ENCODE measurements at regions not wholly inside any gene's neighbourhood (a gene's known extent, or its start where the extent isn't known, plus 50 kb on each side); places are given as distances from the start of the nearest gene placed in this dataset.

- Histone ChIP-seq H3K4me1 (ENCODE audit: insufficient read depth) (no peaks in the 10 kb centered on the region), H3K27ac (no peak overlapping the region), H3K36me3 (ENCODE audit: low read depth) (no peaks in the 10 kb centered on the region), H2AFZ (no peak overlapping the region), H3K4me2 (ENCODE audit: unreplicated experiment) (no peak overlapping the region), H3K4me3 (no peak overlapping the region), H3K9me3 (ENCODE audit: low read depth) (no peaks in the 10 kb centered on the region), H3K9ac (no peak overlapping the region), H3K79me2 (ENCODE audit: insufficient read depth) (no peaks in the 10 kb centered on the region), H4K20me1 (ENCODE audit: insufficient read depth) (no peaks in the 10 kb centered on the region), H3F3A (ENCODE audit: insufficient read depth) (no peaks in the 10 kb centered on the region), H3K27me3 (replicated peaks; ENCODE audit: insufficient read depth) (no peaks in the 10 kb centered on the region), H3K9me2 (ENCODE audit: insufficient read depth) (no peaks in the 10 kb centered on the region)
- DNase-seq: no peak
- TF ChIP-seq EZH2phosphoT487 (IDR thresholded peaks at IDR 0.05; ENCODE audit: insufficient read depth, low read depth) (no peak), EZH2 (IDR thresholded peaks at IDR 0.05; ENCODE audit: insufficient read depth, poor library complexity, severe bottlenecking) (no peak)
- 15 to 22% methylated on average over 2 of the region's 2 CpGs for WGBS, 2 experiments (ENCODE audit: low coverage in 1 of 2, low lambda C conversion rate in 2 of 2, missing lambda C conversion rate in 2 of 2)
- in situ Hi-C loops (cut with MboI): no loop called here
Observed at GRCh38 chr11:107136892-107137291, 118.6 kb upstream of the GUCY1A2 start.

- Histone ChIP-seq H3K4me1 (ENCODE audit: insufficient read depth) (no peaks in the 10 kb centered on the region), H3K4me2 (ENCODE audit: unreplicated experiment) (no peak overlapping the region), H2AFZ (no peak overlapping the region), H3K27me3 (replicated peaks; ENCODE audit: insufficient read depth) (no peaks in the 10 kb centered on the region), H3K9ac (no peak overlapping the region), H3K9me3 (ENCODE audit: low read depth) (no peaks in the 10 kb centered on the region), H3K9me2 (ENCODE audit: insufficient read depth) (no peaks in the 10 kb centered on the region), H3F3A (ENCODE audit: insufficient read depth) (no peaks in the 10 kb centered on the region), H3K27ac (no peak overlapping the region), H3K79me2 (ENCODE audit: insufficient read depth) (no peaks in the 10 kb centered on the region), H4K20me1 (ENCODE audit: insufficient read depth) (no peaks in the 10 kb centered on the region), H3K36me3 (ENCODE audit: low read depth) (no peaks in the 10 kb centered on the region), H3K4me3 (no peak overlapping the region)
- in situ Hi-C loops (cut with MboI): no loop called here
- 4 to 15% methylated on average over 1 of the region's 1 CpG for WGBS, 2 experiments (ENCODE audit: low coverage in 1 of 2, low lambda C conversion rate in 2 of 2, missing lambda C conversion rate in 2 of 2)
- DNase-seq: no peak
- no peak for TF ChIP-seq EZH2 (IDR thresholded peaks at IDR 0.05; ENCODE audit: insufficient read depth, poor library complexity, severe bottlenecking)
- TF ChIP-seq EZH2phosphoT487 (IDR thresholded peaks at IDR 0.05; ENCODE audit: insufficient read depth, low read depth): no peak
Observed at GRCh38 chr11:107131756-107132155, 113.5 kb upstream of the GUCY1A2 start.

GRCh38 chr11:107123022-107123421 lies 104.7 kb upstream of the GUCY1A2 start:
- Histone ChIP-seq H2AFZ (no peak overlapping the region), H3K4me1 (ENCODE audit: insufficient read depth) (no peaks in the 10 kb centered on the region), H4K20me1 (ENCODE audit: insufficient read depth) (no peaks in the 10 kb centered on the region), H3K9ac (no peak overlapping the region), H3K4me2 (ENCODE audit: unreplicated experiment) (no peak overlapping the region), H3K27me3 (replicated peaks; ENCODE audit: insufficient read depth) (no peaks in the 10 kb centered on the region), H3K79me2 (ENCODE audit: insufficient read depth) (no peaks in the 10 kb centered on the region), H3F3A (ENCODE audit: insufficient read depth) (no peaks in the 10 kb centered on the region), H3K36me3 (ENCODE audit: low read depth) (no peaks in the 10 kb centered on the region), H3K27ac (no peak overlapping the region), H3K4me3 (no peak overlapping the region), H3K9me3 (ENCODE audit: low read depth) (no peaks in the 10 kb centered on the region), H3K9me2 (ENCODE audit: insufficient read depth) (no peaks in the 10 kb centered on the region)
- peak; percentile 3 for DNase-seq
- WGBS, 2 experiments (ENCODE audit: low coverage in 1 of 2, low lambda C conversion rate in 2 of 2, missing lambda C conversion rate in 2 of 2): 23 to 30% methylated on average over 1 of the region's 1 CpG
- TF ChIP-seq EZH2 (IDR thresholded peaks at IDR 0.05; ENCODE audit: insufficient read depth, poor library complexity, severe bottlenecking) (no peak), EZH2phosphoT487 (IDR thresholded peaks at IDR 0.05; ENCODE audit: insufficient read depth, low read depth) (no peak)
- in situ Hi-C loops (cut with MboI): no loop called here

- no peaks in the 10 kb centered on the region for H3K27me3 ChIP-seq (replicated peaks; ENCODE audit: insufficient read depth)
- DNase-seq: no peak
Observed at GRCh38 chr11:107118025-107118720, 99.9 kb upstream of the GUCY1A2 start.

GRCh38 chr11:107116358-107116757 lies 98.1 kb upstream of the GUCY1A2 start:
- TF ChIP-seq EZH2phosphoT487 (IDR thresholded peaks at IDR 0.05; ENCODE audit: insufficient read depth, low read depth): no peak
- no peak for TF ChIP-seq EZH2 (IDR thresholded peaks at IDR 0.05; ENCODE audit: insufficient read depth, poor library complexity, severe bottlenecking)
- H3K9me2 ChIP-seq (ENCODE audit: insufficient read depth): no peaks in the 10 kb centered on the region
- H3K79me2 ChIP-seq (ENCODE audit: insufficient read depth): no peaks in the 10 kb centered on the region
- no peaks in the 10 kb centered on the region for H3F3A ChIP-seq (ENCODE audit: insufficient read depth)
- no peak overlapping the region for H3K27ac ChIP-seq
- no peaks in the 10 kb centered on the region for H3K4me1 ChIP-seq (ENCODE audit: insufficient read depth)
- WGBS, 2 experiments (ENCODE audit: low coverage in 1 of 2, low lambda C conversion rate in 2 of 2, missing lambda C conversion rate in 2 of 2): 15 to 23% methylated on average over 2 of the region's 2 CpGs
- DNase-seq: no peak
- H2AFZ ChIP-seq: no peak overlapping the region
- H3K4me2 ChIP-seq (ENCODE audit: unreplicated experiment): no peak overlapping the region
- no peaks in the 10 kb centered on the region for H4K20me1 ChIP-seq (ENCODE audit: insufficient read depth)
- in situ Hi-C loops (cut with MboI): no loop called here
- H3K9ac ChIP-seq: no peak overlapping the region
- H3K4me3 ChIP-seq: no peak overlapping the region
- no peaks in the 10 kb centered on the region for H3K36me3 ChIP-seq (ENCODE audit: low read depth)
- H3K27me3 ChIP-seq (replicated peaks; ENCODE audit: insufficient read depth): no peaks in the 10 kb centered on the region
- no peaks in the 10 kb centered on the region for H3K9me3 ChIP-seq (ENCODE audit: low read depth)

More at GRCh38 chr11:107118025-107118720, 99.9 kb upstream of the GUCY1A2 start:
- Histone ChIP-seq H3F3A (ENCODE audit: insufficient read depth) (no peaks in the 10 kb centered on the region), H3K27ac (no peak overlapping the region), H3K9ac (no peak overlapping the region), H2AFZ (no peak overlapping the region), H4K20me1 (ENCODE audit: insufficient read depth) (no peaks in the 10 kb centered on the region), H3K36me3 (ENCODE audit: low read depth) (no peaks in the 10 kb centered on the region), H3K4me3 (no peak overlapping the region), H3K9me3 (ENCODE audit: low read depth) (no peaks in the 10 kb centered on the region), H3K4me1 (ENCODE audit: insufficient read depth) (no peaks in the 10 kb centered on the region), H3K9me2 (ENCODE audit: insufficient read depth) (no peaks in the 10 kb centered on the region), H3K79me2 (ENCODE audit: insufficient read depth) (no peaks in the 10 kb centered on the region), H3K4me2 (ENCODE audit: unreplicated experiment) (no peak overlapping the region)
- TF ChIP-seq EZH2phosphoT487 (IDR thresholded peaks at IDR 0.05; ENCODE audit: insufficient read depth, low read depth) (no peak), EZH2 (IDR thresholded peaks at IDR 0.05; ENCODE audit: insufficient read depth, poor library complexity, severe bottlenecking) (no peak)
- in situ Hi-C loops (cut with MboI): no loop called here
